ENCODE measurements at regions not wholly inside any gene's neighbourhood (a gene's known extent, or its start where the extent isn't known, plus 50 kb on each side); places are given as distances from the start of the nearest gene placed in this dataset.
"Not testable (repeated sequence)": the region's sequence is repeated elsewhere in the genome, so short reads cannot be mapped to it uniquely, and the experiment has no call there.

DNA sequence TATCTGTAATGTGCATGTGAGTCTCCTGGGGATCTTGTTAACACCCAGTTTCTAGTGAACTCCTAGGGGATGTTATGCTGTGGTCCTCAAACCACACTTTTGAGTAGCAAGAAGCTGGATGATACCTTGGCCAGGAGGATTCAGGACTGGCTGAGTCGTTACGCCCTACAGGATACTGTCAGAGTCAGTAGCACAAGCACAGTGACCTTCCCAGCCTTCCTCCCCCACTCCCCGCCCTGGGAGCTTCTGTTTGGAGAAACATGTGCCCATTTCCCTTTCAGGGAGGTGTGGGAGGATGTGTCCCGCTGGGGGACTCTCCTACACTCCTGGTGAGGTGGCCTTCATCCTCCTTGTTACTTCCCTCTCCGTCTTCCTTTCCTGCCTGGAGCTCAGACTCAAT, 76.4 kb upstream of the TRPM1 start:
- DNase-seq (ENCODE audit: low read depth in 4 of 4, low spot score in 3 of 4) = no peak

DNA sequence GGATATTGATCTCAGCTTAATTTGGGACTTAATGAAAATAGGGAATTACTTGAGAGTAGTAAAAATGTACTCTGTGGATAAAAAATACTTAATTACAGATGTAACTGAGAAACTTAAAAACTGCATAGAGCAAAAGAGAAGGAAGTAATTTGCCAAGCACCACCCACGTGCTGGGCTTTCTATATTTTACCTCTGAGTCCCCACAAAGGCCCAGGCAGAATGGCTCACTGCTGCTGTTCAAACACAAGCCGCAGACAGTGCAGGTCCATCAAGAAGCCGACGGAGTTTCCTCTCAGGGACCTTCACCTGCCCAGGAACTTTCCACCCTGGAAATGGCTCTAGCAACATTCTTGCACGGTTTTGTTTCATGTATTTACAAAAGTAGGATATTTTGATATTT, 77.2 kb upstream of the TRPM1 start:
- no peak for DNase-seq (ENCODE audit: low read depth in 4 of 4, low spot score in 3 of 4)

GRCh38 chr15:31179693-31180092, 78.2 kb upstream of the TRPM1 start:
- DNase-seq (ENCODE audit: low read depth in 4 of 4, low spot score in 3 of 4) = no peak

DNA sequence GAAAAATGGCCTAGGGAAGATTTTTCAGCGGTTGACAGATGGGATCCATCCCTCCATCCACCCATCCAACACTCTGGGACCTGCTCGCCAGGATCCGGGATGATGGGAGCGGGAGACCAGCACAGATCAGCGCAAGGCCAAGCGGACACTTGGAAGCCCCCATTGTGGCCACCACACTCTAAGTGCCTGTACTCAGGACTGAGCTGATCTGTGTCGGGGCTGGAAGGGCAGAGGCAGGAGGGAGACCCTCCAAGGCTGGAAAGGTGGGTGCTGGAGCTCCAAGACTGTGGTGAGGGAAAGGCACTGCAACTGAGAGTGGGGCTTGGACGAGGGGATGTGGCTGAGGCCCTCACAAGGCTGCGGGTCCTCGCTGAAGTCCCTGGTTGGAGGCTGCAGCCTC, 91.8 kb upstream of the TRPM1 start:
- DNase-seq (ENCODE audit: low read depth in 4 of 4, low spot score in 3 of 4) = no peak

DNA sequence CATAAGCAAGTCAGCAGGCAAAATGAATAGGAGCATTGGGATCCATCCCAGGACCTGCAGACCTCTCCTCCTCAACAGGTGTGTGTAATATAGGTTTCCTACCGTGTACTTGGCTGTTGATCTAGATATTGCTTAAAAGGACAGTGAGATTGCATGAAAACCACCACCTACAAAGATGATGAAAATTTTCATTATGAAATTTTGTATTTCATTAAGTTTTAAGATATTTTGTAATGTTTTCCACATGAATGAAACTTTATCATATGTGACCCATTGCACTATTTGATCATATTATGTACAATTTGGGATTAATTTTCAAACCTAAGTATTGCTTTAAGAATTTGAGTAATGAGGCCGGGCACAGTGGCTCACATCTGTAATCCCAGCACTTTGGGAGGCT, 94.3 kb upstream of the TRPM1 start:
- DNase-seq (ENCODE audit: low read depth in 4 of 4, low spot score in 3 of 4) = no peak

DNA sequence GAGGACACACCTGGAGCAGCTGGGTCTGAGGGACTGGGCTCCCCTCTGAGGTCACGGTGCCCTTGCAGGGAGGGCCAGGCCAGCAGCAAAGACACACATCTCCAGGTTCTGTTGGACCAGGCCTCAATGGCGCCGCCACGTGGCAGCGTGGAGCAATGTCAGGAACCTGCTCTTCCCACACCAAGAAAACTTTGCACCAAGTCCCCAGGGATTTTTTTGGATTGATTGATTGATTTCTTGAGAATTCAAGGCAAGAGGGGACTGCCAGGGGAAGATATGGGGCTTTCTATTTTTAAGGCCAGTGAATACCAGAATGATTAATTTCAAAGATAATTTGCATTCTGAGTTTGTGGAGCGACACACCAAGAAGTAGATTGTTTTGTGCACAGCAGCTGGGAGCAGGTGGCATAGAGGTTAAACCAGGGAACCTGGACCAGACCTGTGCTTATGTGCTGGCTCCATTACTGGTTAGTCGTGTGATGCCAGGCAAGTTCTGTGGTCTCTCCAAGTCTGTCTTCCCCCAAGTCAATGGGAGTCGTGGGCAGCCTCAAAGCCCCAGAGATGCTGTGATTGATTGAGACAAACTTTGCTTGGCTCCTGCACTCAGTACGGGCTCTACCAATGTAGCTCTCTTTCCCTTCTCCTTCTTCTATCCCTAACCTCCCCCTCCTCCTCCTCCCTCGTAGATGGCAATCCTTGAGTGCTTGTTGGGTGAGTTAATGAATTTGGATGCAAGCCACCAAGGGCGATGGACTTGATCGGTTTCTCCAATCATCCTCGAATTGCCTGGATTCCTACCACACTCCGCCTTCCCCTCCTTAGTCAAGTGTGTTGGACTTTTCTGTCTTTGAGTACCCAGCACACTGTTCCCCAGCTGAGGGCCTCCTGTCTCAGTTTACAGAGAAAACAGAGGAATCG, 96.2 kb upstream of the TRPM1 start:
- no peak for DNase-seq (ENCODE audit: low read depth in 4 of 4, low spot score in 3 of 4)

DNA sequence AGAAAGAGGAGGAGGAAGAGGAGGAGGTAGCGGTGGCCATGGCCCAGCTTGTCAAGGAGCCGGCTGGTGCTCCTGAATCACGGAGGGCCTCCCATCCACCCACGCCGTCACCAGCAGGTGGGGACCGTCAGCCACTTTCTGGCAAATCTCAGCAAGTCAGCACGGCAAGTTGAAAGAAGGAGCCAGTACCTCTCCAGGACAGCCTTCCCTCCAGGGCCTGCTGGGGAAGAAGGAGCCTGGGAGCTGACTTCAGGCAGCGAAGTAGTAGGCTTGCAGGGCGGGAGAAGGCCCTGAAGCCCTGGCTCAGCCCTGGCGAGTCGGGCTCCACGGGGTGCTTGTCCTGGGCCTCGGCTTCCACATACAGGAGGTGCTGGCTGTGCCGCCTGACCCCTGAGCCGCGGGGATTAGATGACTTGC, 99.2 kb upstream of the TRPM1 start:
- peak in 3 of 4 donors; percentile 55 to 65 (median 64) for DNase-seq (ENCODE audit: low read depth in 4 of 4, low spot score in 3 of 4)

DNA sequence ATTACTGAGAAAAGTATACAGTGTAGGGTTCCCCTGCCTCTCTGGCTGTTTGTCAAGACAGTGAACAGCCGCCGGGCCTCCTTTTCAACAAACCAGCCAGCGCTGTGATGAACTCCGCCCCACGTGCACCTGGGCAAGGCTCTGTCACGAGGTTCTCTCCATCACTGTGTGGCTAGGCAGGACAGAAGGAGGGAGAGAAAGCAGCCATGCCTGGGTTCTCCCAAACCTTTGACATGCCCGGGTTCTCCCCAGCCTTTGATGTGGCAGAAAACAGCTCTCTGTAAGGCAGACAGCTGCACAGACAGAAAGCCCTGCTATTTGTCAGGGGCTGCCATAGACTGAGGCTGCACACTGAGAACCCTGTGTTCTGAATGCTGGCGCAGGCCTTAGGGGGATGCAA, 101.4 kb upstream of the TRPM1 start:
- DNase-seq (ENCODE audit: low read depth in 4 of 4, low spot score in 3 of 4) = no peak

GRCh38 chr15:31203999-31204398, 102.5 kb upstream of the TRPM1 start:
- DNase-seq (ENCODE audit: low read depth in 4 of 4, low spot score in 3 of 4) = no peak

DNA sequence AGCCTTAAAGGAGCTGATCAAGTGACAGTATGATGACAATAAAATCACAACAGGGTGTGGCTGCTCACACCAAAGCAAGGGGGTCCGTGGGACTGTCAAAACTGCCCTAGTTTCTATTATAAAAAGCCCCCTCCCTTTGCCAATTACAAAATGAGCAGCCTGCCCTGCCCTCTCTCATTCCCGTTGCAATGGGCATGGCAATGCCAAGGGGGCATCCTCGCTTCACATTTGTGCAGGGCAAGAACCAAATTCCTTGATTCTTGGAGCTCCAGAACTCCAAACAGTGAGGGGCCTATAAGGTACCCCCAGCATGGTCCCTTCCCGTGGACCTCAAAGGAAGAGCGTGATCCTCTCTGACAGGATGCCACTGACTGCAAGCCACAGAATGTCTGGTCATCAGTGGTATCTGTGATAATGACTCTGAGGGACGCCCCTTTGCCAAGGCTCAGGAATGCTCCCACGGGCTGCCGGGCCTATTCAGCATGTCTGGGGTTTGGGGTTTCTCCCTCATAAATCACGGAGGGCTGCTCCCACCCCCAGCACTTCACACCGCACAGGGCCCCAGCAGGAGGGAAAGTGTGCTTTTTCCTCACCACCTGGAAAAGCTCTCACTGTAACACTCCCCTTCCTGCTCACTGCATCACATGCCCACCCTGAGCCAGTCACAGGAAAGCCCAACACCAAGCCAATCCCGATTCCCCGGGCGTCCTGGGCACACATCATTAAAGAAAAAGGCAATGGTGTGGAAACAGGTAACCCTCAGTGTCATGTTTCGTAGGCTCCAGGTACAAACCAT, 105.1 kb upstream of the TRPM1 start:
- peak in 1 of 4 donors; percentile 45 for DNase-seq (ENCODE audit: low read depth in 4 of 4, low spot score in 3 of 4)

GRCh38 chr15:31207246-31207645, 105.7 kb upstream of the TRPM1 start:
- DNase-seq (ENCODE audit: low read depth in 4 of 4, low spot score in 3 of 4) = no peak

GRCh38 chr15:31207861-31208260, 106.3 kb upstream of the TRPM1 start:
- not testable (repeated sequence) for DNase-seq (ENCODE audit: low read depth in 4 of 4, low spot score in 3 of 4)

- no peak for DNase-seq (ENCODE audit: low read depth in 4 of 4, low spot score in 3 of 4)
These were observed 107.3 kb upstream of the TRPM1 start for GRCh38 chr15:31208817-31209216.

DNA sequence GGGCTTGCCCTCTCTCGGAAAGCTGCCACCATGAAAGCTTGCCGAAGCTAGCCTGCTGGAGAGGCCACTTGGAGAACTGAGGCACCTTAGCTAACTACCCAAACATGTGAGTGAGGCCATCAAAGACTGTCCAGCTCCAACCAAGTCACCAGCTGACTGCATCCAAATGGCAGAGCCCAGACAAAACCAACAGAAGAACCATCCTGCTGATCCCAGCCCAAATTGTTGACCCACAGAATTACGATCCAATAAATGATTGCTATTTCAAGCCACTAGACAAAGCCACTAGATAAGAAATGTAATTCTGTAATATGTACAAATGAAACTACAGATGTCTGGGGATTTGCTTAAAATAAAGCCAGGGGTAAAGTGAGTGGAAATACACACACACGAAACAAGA, 109.8 kb upstream of the TRPM1 start:
- no peak for DNase-seq (ENCODE audit: low read depth in 4 of 4, low spot score in 3 of 4)

DNA sequence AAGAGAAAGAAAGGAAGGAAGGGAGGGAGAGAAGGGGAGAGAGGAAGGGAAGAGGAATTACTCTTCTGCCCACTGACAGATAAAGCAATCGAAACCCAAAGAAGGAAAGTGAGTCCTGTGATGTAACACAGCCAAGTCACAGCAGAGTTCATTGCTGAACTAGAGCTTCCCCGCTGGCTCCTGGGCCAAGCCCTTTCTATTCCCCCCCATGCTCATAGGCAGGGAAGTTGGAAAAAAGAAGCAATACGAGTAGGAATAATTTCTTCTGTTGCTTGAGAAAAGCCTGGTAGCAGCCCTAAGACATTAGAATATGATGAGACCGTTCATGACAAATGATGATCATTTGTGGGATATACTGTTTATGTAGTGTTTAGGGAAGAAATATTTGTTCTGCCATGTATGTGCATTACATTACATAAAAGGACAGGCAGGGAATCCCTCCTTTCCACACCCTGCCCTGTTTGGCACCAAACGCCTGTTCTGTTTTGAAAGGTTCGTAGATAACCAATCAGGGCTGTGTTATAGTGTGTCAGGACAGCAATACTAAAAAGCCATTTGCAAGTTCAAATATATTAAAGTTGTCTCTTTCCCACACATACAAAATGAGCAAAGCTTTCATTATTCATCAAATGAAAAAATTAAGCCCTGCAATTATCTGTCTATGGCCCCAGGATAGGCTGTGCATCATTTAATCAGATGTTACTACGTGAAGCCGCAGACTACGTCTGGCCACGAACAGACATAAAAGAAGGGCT, 111.0 kb upstream of the TRPM1 start:
- DNase-seq (ENCODE audit: low read depth in 4 of 4, low spot score in 3 of 4) = no peak

GRCh38 chr15:31214158-31214863, 112.3 kb upstream of the KLF13 start:
- no peak for DNase-seq (ENCODE audit: low read depth in 4 of 4, low spot score in 3 of 4)

GRCh38 chr15:31214864-31215489, 111.7 kb upstream of the KLF13 start:
- DNase-seq (ENCODE audit: low read depth in 4 of 4, low spot score in 3 of 4) = no peak

DNA sequence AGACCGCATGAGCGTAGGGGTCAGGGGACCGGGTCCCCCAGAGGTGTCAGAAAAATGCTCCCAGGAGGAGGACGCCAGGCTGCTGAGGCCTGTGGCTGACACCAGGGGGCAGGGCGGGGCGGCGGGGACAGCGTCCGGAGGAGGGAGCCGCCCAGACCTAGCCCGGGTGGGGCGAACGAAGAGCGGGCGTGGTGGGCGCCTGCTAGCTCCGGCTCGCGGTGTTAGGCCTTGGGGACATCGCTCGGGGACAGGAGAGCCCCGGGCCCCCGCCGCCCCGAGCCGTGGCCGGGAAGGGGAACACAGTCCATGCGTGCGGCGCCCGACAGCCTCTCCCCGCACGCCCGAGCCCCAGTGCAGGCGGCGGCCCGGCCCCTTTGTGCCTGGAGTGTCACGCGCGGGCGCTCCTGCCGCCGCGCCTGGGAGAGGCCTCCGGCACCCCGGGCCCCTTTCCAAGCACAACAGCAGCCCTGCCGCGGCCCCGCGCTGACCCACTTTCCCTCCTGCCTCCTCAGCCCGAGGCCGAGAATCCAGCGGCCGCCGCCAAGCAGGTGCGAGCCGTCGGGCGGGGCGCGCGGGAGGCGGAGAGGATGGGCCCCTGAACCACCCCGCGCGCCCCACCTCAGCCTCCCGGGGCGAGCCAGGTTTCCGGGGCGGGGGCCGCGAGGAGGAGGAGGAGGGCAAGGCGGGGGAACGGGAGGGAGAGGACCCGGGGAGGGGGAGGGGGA, 111.0 kb upstream of the KLF13 start:
- peak in 1 of 4 donors; percentile 37 for DNase-seq (ENCODE audit: low read depth in 4 of 4, low spot score in 3 of 4)

DNA sequence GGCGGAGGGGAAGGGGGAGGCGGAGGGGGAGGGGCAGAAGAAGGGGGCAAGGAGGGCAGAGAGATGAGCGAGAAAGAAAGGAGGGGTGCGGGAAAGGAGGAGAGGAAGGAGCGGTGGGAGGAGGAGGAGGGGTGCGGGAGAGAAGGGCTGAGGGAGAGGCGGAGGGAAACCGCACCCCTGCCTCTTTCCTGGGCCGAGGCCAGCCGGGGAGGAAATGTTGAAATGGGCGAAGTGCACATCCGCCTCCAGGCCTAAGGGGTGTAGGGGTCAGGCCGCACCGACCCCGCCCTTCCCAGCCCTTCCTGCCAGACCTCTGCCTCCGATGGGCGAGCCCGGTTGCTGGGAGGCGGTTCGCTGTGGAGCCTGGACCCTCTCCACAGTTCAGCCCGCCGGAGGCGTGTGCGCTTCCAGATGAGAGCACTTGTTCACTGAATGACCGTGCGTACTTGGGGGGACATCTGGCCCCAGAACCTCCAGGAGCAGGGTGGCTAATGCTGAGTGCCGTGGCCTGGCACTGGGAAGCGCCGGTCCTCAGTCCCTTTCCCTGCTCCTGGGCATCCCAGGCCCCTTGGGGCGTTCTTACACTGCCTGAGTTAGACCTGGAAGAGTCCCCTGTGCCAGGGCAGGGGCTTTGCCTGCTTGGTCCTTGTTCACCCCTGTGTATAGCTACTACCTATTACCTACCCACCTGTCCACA, 110.3 kb upstream of the KLF13 start:
- peak in 2 of 4 donors; percentile 45 to 61 for DNase-seq (ENCODE audit: low read depth in 4 of 4, low spot score in 3 of 4)

All from left renal pelvis (tissue), 4 donors.